Retinal pigment epithelial cell (primary cell): ENCODE measurements at regions not wholly inside any gene's neighbourhood (a gene's known extent, or its start where the extent isn't known, plus 50 kb on each side); places are given as distances from the start of the nearest gene placed in this dataset.

Experiments used
- DNase-seq: peaks from one replicate; pipeline ENCODE4 v3.0.0-alpha.2; 2010; ENCODE audit warnings: low read depth
- H3K4me3 ChIP-seq: 2 replicates; pipeline ENCODE4 v1.5.1; 2011; ENCODE audit warnings: mild to moderate bottlenecking, low read length, control low read depth, moderate library complexity
- CTCF ChIP-seq: conservative IDR thresholded peaks from 2 replicates; pipeline ENCODE4 v1.5.1; 2011; ENCODE audit warnings: low read depth, low read length, control low read depth, inconsistent platforms

GRCh38 chr4:189510601-189511000 lies 430.1 kb upstream of the FRG1 start:
- no peak for DNase-seq
- no peak overlapping the region for H3K4me3 ChIP-seq
- no peak for TF ChIP-seq CTCF

GRCh38 chr4:189511581-189511980 lies 429.1 kb upstream of the FRG1 start:
- TF ChIP-seq CTCF = no peak
- no peak for DNase-seq
- no peak overlapping the region for H3K4me3 ChIP-seq

GRCh38 chr4:189513421-189513820 lies 427.3 kb upstream of the FRG1 start:
- DNase-seq = no peak
- TF ChIP-seq CTCF = no peak
- H3K4me3 ChIP-seq = no peak overlapping the region

GRCh38 chr4:189514209-189514608 lies 426.5 kb upstream of the FRG1 start:
- no peak for DNase-seq
- TF ChIP-seq CTCF = no peak
- H3K4me3 ChIP-seq = no peak overlapping the region

GRCh38 chr4:189516902-189517301 lies 423.8 kb upstream of the FRG1 start:
- TF ChIP-seq CTCF = no peak
- DNase-seq = no peak
- H3K4me3 ChIP-seq = no peak overlapping the region

- no peak for DNase-seq
- no peak overlapping the region for H3K4me3 ChIP-seq
- TF ChIP-seq CTCF = no peak
Measured at GRCh38 chr4:189519186-189519585, 421.5 kb upstream of the FRG1 start.

GRCh38 chr4:189525304-189525703 lies 415.4 kb upstream of the FRG1 start:
- no peak for TF ChIP-seq CTCF
- no peak for DNase-seq

More at GRCh38 chr4:189525304-189525703, 415.4 kb upstream of the FRG1 start:
- no peak overlapping the region for H3K4me3 ChIP-seq
